NK-92 treated with Interleukin-12 subunit alpha and Interleukin-12 subunit beta, amount 100 ng/mL, for 24 hours (cell line): ENCODE measurements at regions not wholly inside any gene's neighbourhood (a gene's known extent, or its start where the extent isn't known, plus 50 kb on each side); places are given as distances from the start of the nearest gene placed in this dataset.

ENCODE experiments used
- DNase-seq: peaks from one replicate; lab custom pipeline; 2025; lab: John Stamatoyannopoulos, UW

GRCh38 chr5:125138266-125138665, 391.8 kb upstream of the ZNF608 start:
- DNase-seq, result no peak

- no peak for DNase-seq
These were observed 393.2 kb upstream of the ZNF608 start for GRCh38 chr5:125139590-125139989.

- DNase-seq, result no peak
These were observed 393.8 kb upstream of the ZNF608 start for GRCh38 chr5:125140220-125140619.

GRCh38 chr5:125140855-125141254, 394.4 kb upstream of the ZNF608 start:
- no peak for DNase-seq

GRCh38 chr5:125142458-125142857, 396.0 kb upstream of the ZNF608 start:
- DNase-seq, result no peak

GRCh38 chr5:125143011-125143410, 396.6 kb upstream of the ZNF608 start:
- DNase-seq, result no peak

GRCh38 chr5:125148076-125148475, 401.6 kb upstream of the ZNF608 start:
- no peak for DNase-seq

- DNase-seq, result no peak
These were observed 402.3 kb upstream of the ZNF608 start for GRCh38 chr5:125148706-125149105.

GRCh38 chr5:125149110-125149509, 402.7 kb upstream of the ZNF608 start:
- no peak for DNase-seq

- DNase-seq, result no peak
These were observed 403.1 kb upstream of the ZNF608 start for GRCh38 chr5:125149527-125149926.

GRCh38 chr5:125150041-125150669, 403.7 kb upstream of the ZNF608 start:
- DNase-seq, result no peak

GRCh38 chr5:125151150-125151900, 404.9 kb upstream of the ZNF608 start:
- DNase-seq, result no peak

GRCh38 chr5:125152044-125152443, 405.6 kb upstream of the ZNF608 start:
- DNase-seq, result no peak

- DNase-seq, result no peak
These were observed 406.2 kb upstream of the ZNF608 start for GRCh38 chr5:125152461-125153189.

GRCh38 chr5:125153231-125153630, 406.8 kb upstream of the ZNF608 start:
- no peak for DNase-seq

- DNase-seq, result no peak
These were observed 408.1 kb upstream of the ZNF608 start for GRCh38 chr5:125154301-125155110.

- no peak for DNase-seq
These were observed 414.5 kb upstream of the ZNF608 start for GRCh38 chr5:125160787-125161502.

GRCh38 chr5:125162714-125163113, 416.3 kb upstream of the ZNF608 start:
- DNase-seq, result no peak

- no peak for DNase-seq
These were observed 423.0 kb upstream of the ZNF608 start for GRCh38 chr5:125169396-125169795.

- no peak for DNase-seq
These were observed 425.2 kb upstream of the ZNF608 start for GRCh38 chr5:125171641-125172040.

GRCh38 chr5:125175348-125176004, 429.0 kb upstream of the ZNF608 start:
- DNase-seq, result no peak
